ENCODE measurements at regions not wholly inside any gene's neighbourhood (a gene's known extent, or its start where the extent isn't known, plus 50 kb on each side); places are given as distances from the start of the nearest gene placed in this dataset.

DNA sequence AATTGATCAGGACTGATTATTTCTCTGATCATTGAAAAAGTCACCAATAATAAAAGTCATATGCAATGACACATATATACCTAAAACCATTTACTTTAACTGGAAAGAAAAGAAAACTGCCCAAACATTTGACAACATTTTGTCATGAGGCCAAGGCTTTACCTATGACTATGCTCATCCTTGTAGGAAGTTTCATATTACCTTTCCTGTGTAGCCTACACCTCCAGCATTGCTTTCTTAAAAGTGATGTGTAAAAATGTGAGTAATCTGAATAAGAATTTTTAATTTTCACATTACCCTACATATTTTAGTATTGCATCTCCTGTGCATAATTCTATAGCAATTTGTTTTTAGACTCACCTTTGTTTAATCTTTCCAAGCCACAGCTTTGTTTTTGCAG is 419.8 kb upstream of the FIGN start:
- ChIA-PET CTCF (interaction anchor here (0.5 kb wide), 1 partner anchor 13 kb away, joined by 5 read pairs; no protein-coding TSS in a partner anchor), POLR2A (no interaction called here)
- Histone ChIP-seq H3K9me3 (ENCODE audit: control insufficient read depth, insufficient read depth, low read length) (no peaks in the 10 kb centered on the region), H3K27ac (ENCODE audit: low read depth, low read length) (no peak overlapping the region), H3K27me3 (ENCODE audit: control insufficient read depth, insufficient read depth, low read length) (no peaks in the 10 kb centered on the region), H3K4me3 (ENCODE audit: low read depth, low read length) (no peak overlapping the region)
- DNase-seq (ENCODE audit: low read depth, low spot score): no peak
- TF ChIP-seq, protein P1, sequence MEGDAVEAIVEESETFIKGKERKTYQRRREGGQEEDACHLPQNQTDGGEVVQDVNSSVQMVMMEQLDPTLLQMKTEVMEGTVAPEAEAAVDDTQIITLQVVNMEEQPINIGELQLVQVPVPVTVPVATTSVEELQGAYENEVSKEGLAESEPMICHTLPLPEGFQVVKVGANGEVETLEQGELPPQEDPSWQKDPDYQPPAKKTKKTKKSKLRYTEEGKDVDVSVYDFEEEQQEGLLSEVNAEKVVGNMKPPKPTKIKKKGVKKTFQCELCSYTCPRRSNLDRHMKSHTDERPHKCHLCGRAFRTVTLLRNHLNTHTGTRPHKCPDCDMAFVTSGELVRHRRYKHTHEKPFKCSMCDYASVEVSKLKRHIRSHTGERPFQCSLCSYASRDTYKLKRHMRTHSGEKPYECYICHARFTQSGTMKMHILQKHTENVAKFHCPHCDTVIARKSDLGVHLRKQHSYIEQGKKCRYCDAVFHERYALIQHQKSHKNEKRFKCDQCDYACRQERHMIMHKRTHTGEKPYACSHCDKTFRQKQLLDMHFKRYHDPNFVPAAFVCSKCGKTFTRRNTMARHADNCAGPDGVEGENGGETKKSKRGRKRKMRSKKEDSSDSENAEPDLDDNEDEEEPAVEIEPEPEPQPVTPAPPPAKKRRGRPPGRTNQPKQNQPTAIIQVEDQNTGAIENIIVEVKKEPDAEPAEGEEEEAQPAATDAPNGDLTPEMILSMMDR (IDR thresholded peaks at IDR 0.05; ENCODE audit: low read depth, low read length): no peak

DNA sequence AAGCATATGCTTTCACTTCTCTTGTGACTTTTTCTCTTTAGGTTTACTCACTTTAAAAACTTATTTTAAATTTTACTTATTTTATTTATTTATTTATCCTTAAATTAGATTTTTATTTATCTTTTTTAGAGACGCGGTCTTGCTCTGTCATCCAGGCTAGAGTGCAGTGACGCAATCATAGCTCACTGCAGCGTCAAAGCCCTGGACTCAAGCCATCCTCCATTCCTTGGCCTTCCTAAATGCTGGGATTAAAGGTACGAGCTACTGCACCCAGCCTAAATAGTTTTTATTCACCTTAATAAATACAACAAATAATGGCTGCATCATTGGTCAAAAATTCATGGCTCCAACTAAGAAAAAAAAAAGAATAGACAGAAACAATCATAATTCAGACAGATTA is 415.7 kb upstream of the FIGN start:
- H3K9me3 ChIP-seq (ENCODE audit: control insufficient read depth, insufficient read depth, low read length): no peaks in the 10 kb centered on the region
- TF ChIP-seq, protein P1 (IDR thresholded peaks at IDR 0.05; ENCODE audit: low read depth, low read length): no peak
- ChIA-PET POLR2A (no interaction called here), CTCF (no interaction called here)
- no peak overlapping the region for H3K4me3 ChIP-seq (ENCODE audit: low read depth, low read length)
- H3K27ac ChIP-seq (ENCODE audit: low read depth, low read length): no peak overlapping the region
- H3K27me3 ChIP-seq (ENCODE audit: control insufficient read depth, insufficient read depth, low read length): no peaks in the 10 kb centered on the region
- peak; percentile 36 for DNase-seq (ENCODE audit: low read depth, low spot score)

DNA sequence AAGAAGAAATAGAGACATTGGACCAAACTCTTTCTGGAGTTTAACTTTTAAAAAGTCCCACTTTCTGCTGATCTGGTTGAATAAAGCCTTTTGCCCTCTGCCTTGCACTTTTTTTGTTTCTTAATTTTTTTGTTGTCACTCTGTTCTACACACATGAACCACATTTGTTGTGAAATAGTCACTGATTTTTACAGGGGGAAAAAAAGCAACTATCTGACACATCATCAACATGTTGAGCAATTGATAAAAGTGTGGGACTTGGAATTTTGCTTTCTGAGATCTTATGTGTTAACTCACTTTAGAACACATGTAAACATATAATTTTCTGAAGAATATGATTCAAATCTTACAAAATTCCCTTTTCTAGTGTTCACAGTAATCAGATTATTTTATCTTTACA is 414.8 kb upstream of the FIGN start:
- DNase-seq (ENCODE audit: low read depth, low spot score): no peak
- ChIA-PET CTCF (no interaction called here), POLR2A (no interaction called here)

DNA sequence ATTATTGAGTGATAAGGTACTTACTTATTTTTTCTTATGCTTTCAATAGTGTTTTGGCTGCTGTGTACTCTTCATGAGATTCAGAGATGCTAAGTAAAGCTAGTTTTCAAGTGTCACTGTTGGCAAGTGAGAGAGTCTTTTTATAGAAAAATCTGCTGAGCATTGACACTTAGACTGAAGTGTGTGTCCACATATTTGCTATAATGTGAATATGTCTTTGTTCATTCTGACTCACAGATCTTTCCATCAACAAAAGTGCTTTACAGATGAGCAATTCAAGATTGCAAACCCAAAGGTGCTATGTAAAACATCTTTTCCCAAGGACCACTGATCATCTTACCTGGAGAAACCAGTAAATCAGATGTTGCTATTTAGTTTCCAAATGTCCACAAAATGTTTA is 410.6 kb upstream of the FIGN start:
- no peak overlapping the region for H3K27ac ChIP-seq (ENCODE audit: low read depth, low read length)
- ChIA-PET CTCF (no interaction called here), POLR2A (no interaction called here)
- DNase-seq (ENCODE audit: low read depth, low spot score): no peak
- TF ChIP-seq, protein P1 (IDR thresholded peaks at IDR 0.05; ENCODE audit: low read depth, low read length): no peak
- H3K9me3 ChIP-seq (ENCODE audit: control insufficient read depth, insufficient read depth, low read length): peaks cover 7% of the 10 kb centered on the region; the same call in 1 of the 2 replicates
- no peak overlapping the region for H3K4me3 ChIP-seq (ENCODE audit: low read depth, low read length)
- H3K27me3 ChIP-seq (ENCODE audit: control insufficient read depth, insufficient read depth, low read length): no peaks in the 10 kb centered on the region

More for the DNA sequence above, 414.8 kb upstream of the FIGN start:
- no peak overlapping the region for H3K27ac ChIP-seq (ENCODE audit: low read depth, low read length)
- TF ChIP-seq, protein P1 (IDR thresholded peaks at IDR 0.05; ENCODE audit: low read depth, low read length): no peak
- H3K4me3 ChIP-seq (ENCODE audit: low read depth, low read length): no peak overlapping the region
- H3K27me3 ChIP-seq (ENCODE audit: control insufficient read depth, insufficient read depth, low read length): no peaks in the 10 kb centered on the region
- no peaks in the 10 kb centered on the region for H3K9me3 ChIP-seq (ENCODE audit: control insufficient read depth, insufficient read depth, low read length)

DNA sequence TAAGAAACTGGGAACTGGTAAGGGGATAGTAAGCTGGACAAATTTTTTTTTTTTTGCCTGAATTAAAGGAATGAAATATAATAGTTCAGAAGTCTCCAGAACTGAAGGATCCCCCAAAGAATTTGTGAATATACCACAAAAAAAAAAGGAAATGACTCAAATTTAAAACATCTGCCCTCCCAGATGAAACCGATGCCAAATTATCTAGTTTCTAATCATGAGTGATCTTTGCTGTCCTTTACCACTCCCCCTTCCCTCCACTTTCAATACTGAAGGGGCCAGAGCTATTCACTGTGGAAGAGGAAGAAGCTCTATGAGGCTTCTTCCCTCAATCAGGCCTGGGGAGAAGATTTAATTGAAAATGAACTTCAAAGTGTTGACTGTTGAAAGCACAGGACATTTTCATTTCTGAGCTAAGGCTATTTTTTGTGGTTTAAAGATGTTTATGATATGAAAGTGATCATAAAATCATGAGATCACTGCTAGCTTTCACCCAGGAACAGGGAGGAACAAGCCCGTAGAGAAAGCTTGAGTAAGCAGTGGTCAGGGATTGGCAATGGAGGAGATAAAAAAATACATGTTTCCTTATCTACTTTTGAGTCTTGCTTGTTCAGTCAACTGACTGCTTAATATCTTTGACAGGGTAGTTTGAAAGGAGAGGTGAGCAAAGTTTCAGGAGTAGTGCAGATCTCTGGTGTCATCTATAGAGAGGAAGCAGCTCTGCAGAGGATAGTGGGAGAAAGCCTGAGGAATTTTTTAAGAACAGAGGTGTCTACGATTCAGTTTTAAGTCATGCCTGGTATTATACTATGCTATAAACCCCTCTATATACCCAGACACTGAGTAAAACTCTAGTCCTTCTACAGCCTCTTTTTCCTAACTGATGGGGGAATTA is 409.5 kb upstream of the FIGN start:
- DNase-seq (ENCODE audit: low read depth, low spot score): peak; percentile 15
- Histone ChIP-seq H3K4me3 (ENCODE audit: low read depth, low read length) (no peak overlapping the region), H3K27me3 (ENCODE audit: control insufficient read depth, insufficient read depth, low read length) (no peaks in the 10 kb centered on the region), H3K27ac (ENCODE audit: low read depth, low read length) (no peak overlapping the region), H3K9me3 (ENCODE audit: control insufficient read depth, insufficient read depth, low read length) (peaks cover 7% of the 10 kb centered on the region; the same call in 1 of the 2 replicates)
- POLR2A ChIA-PET: no interaction called here
- CTCF ChIA-PET: interaction anchor here (0.8 kb wide), 1 partner anchor 800 kb away, joined by 4 read pairs; no protein-coding TSS in a partner anchor
- TF ChIP-seq, protein P1 (IDR thresholded peaks at IDR 0.05; ENCODE audit: low read depth, low read length): no peak
